ENCODE measurements at regions not wholly inside any gene's neighbourhood (a gene's known extent, or its start where the extent isn't known, plus 50 kb on each side); places are given as distances from the start of the nearest gene placed in this dataset.

DNA sequence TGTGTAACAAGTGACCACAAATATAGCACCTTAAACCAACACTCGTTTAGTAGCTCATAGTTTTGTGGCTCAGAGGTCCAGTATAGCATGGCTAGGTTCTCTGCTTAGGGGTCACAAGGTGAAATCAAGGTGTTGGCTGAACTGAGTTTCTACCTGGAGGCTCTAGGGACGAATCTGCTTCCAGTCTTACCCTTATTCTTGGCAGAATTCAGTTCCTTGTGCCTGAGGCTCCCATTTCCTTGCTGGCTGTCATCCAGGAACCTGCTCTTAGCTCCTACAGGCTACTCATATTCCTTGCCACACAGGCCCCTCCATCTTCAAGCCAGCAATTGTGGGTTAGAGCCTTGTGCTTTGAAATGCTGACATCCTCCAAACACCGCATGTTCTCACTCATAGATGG is 212.3 kb upstream of the CDH13 start:
- ChIA-PET CTCF (no interaction called here), POLR2A (ENCODE audit: low non-redundant PET) (no interaction called here)
- no peak for DNase-seq (ENCODE audit: low spot score)
- TF ChIP-seq, protein P1, sequence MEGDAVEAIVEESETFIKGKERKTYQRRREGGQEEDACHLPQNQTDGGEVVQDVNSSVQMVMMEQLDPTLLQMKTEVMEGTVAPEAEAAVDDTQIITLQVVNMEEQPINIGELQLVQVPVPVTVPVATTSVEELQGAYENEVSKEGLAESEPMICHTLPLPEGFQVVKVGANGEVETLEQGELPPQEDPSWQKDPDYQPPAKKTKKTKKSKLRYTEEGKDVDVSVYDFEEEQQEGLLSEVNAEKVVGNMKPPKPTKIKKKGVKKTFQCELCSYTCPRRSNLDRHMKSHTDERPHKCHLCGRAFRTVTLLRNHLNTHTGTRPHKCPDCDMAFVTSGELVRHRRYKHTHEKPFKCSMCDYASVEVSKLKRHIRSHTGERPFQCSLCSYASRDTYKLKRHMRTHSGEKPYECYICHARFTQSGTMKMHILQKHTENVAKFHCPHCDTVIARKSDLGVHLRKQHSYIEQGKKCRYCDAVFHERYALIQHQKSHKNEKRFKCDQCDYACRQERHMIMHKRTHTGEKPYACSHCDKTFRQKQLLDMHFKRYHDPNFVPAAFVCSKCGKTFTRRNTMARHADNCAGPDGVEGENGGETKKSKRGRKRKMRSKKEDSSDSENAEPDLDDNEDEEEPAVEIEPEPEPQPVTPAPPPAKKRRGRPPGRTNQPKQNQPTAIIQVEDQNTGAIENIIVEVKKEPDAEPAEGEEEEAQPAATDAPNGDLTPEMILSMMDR (conservative IDR thresholded peaks at IDR 0.05; ENCODE audit: low read depth) = no peak
- H3K27ac ChIP-seq = no peak overlapping the region

DNA sequence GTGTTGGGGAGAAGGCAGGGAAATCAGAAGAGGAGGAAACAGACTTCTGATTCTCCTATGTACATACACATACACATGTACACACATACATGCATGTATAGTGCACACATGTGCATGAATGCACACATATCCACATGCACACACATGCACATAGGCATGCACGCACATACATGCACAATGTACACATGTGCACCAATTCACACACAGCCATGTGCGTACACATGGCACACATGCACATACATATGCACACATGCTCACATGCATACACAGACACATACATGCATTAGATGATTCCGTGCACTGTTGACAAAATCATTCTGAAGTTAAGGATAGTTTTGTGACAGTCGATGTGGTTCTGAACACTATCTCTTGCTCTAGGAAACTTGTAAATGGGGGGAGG is 214.0 kb upstream of the CDH13 start:
- no peak overlapping the region for H3K27ac ChIP-seq
- no peak for DNase-seq (ENCODE audit: low spot score)
- POLR2A ChIA-PET (ENCODE audit: low non-redundant PET) = no interaction called here
- CTCF ChIA-PET = no interaction called here
- TF ChIP-seq, protein P1 (conservative IDR thresholded peaks at IDR 0.05; ENCODE audit: low read depth) = no peak

DNA sequence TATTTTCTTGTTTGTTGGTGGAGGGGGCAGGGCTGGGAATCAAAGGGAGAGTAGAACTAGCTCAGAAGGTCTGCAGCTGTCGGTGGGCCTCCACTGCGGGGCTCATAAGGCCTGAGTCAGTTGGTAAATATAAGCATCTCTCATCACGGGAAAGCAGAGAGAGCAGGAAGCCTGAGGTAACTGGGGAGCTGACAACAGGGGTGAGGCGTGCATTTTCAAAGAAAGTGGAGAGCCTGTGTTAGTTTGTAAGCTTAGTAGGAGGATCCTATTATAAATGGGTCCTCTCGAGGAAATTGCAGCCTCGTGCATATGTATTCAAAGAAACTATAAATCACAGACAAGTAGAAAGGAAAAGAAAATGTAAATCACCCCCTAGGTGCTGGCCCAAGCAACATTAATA is 221.0 kb upstream of the CDH13 start:
- POLR2A ChIA-PET (ENCODE audit: low non-redundant PET) = no interaction called here
- no peak overlapping the region for H3K27ac ChIP-seq
- TF ChIP-seq, protein P1 (conservative IDR thresholded peaks at IDR 0.05; ENCODE audit: low read depth) = no peak
- no peak for DNase-seq (ENCODE audit: low spot score)
- CTCF ChIA-PET = no interaction called here

DNA sequence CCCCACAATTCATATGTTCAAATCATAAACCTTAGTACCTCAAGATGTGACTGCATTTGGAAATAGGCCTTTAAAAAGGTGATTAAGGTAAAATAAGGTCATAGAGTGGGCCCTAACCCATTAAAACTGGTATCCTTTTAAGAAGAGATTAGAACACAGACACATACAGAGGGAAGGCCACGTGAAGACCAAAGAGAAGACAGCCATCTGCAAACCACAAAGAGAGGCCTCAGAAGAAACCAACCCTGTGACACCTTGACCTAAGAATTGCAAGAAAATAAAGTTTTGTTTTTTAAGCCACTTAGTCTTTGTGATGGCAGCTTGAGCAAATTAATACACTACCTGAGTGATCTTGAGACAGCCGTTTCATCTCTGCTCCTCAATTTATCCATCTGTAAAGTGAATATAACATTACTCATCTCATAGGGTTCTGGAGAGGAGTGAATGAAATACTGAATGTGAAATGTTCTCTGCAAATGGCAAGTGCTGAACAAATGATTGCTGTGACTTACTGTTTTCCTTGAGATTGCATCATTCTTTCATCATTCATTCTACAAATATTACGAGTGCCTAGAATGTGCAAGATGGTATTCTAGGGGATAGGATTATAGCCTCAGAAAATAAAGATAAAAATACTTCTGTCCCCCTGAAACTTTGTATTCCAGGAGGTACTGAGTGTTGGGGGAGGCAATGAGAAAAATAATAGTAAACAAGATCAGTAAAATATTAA is 222.0 kb upstream of the CDH13 start:
- no peak overlapping the region for H3K27ac ChIP-seq
- TF ChIP-seq, protein P1 (conservative IDR thresholded peaks at IDR 0.05; ENCODE audit: low read depth) = no peak
- ChIA-PET CTCF (no interaction called here), POLR2A (ENCODE audit: low non-redundant PET) (no interaction called here)
- DNase-seq (ENCODE audit: low spot score) = no peak

DNA sequence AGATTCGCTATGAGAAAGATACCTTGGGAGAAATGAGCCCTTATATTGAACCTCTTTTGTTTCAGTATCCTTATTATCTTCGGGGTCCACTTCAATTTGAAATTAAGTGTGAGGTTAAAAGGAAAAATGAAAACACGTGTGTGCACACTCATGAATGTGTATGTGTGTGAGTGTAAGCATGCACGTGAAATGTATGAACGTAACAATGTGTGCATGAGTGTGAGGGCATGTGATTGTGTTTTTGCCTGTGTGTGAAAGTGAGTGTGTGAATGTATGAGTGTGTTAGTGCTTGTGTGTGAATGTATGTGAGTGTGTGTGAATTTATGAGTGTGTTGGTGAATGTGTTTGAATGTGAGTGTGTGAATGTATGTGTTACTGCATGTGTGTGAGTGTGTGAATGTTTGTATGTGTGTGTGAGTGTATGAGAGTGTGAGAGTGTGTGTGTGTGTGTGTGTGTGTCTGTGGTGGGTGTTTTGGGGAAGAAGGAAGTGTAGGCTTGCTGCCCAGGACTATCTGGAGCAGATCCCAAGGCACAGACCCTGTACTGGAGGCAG is 224.0 kb upstream of the CDH13 start:
- H3K27ac ChIP-seq = no peak overlapping the region
- TF ChIP-seq, protein P1 (conservative IDR thresholded peaks at IDR 0.05; ENCODE audit: low read depth) = no peak
- ChIA-PET POLR2A (ENCODE audit: low non-redundant PET) (no interaction called here), CTCF (no interaction called here)
- DNase-seq (ENCODE audit: low spot score) = no peak

DNA sequence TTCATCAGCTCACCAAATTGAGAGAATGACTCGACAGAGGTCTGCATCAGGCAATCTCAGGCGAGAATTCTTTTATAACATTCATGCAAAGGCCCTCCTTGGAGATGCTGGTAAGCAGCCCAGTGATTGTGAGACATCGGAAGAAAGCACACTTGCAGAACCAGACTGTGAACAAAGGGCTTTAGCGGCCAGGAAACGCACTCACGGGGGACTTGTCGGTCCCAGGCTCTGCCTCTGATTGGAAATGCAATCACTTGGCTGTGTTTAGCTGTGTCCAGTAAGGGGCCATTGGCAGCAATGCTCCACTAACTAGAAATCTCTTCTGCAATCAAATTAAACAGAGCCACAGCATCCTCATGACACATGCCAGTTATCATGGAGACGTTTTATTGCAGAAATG is 226.7 kb upstream of the CDH13 start:
- CTCF ChIA-PET = no interaction called here
- no peak overlapping the region for H3K27ac ChIP-seq
- no peak for DNase-seq (ENCODE audit: low spot score)
- TF ChIP-seq, protein P1 (conservative IDR thresholded peaks at IDR 0.05; ENCODE audit: low read depth) = no peak
- POLR2A ChIA-PET (ENCODE audit: low non-redundant PET) = no interaction called here
